Cardiac septum (tissue), 1 donor: ENCODE measurements at regions not wholly inside any gene's neighbourhood (a gene's known extent, or its start where the extent isn't known, plus 50 kb on each side); places are given as distances from the start of the nearest gene placed in this dataset.

Experiments
- DNase-seq: peaks from one replicate; pipeline ENCODE4 v3.0.0-alpha.2; 2020; ENCODE audit warnings: low spot score
- intact Hi-C: fragments of 100-400 bp; cut with DNase I; formaldehyde crosslinking; loops from one replicate; pipeline ENCODE4 v1.14.0; 2022
- donor health status: DM: no; HTN: no; CAD: no.

GRCh38 chr12:116628450-116628793 lies 69.2 kb downstream of the MAP1LC3B2 start:
- intact Hi-C loops, result no loop called here
- DNase-seq, result no peak
